Ovary (tissue), 7 donors: ENCODE measurements at regions not wholly inside any gene's neighbourhood (a gene's known extent, or its start where the extent isn't known, plus 50 kb on each side); places are given as distances from the start of the nearest gene placed in this dataset.

Experiments
- DNase-seq, 5 donors: peaks; one replicate each; pipeline ENCODE4 v3.0.0-alpha.2; 2019 to 2020
- H3K27ac ChIP-seq, 2 donors: fragments of 200-600 bp; one replicate each; pipeline versions ENCODE4 v1.5.1 to v1.8.0; 2019 to 2022
- H3K27me3 ChIP-seq: fragments of 200-600 bp; one replicate; pipeline ENCODE4 v1.8.0; 2022
- H3K36me3 ChIP-seq: fragments of 200-600 bp; sonication (generic); one replicate; pipeline ENCODE4 v1.5.1; 2019
- H3K4me1 ChIP-seq: one replicate; pipeline ENCODE4 v1.8.1; 2013; ENCODE audit warnings: mild to moderate bottlenecking, moderate library complexity; ENCODE audit not compliant: insufficient read depth
- H3K4me3 ChIP-seq: fragments of 200-600 bp; sonication (generic); one replicate; pipeline ENCODE4 v1.5.1; 2017
- H3K9me3 ChIP-seq, 2 donors: fragments of 200-600 bp in 1 of 2; sonication (generic) in 1 of 2; one replicate each; pipeline versions ENCODE4 v1.5.1 to v1.8.1; 2013 to 2019; ENCODE audit warnings: mild to moderate bottlenecking in 1 of 2, moderate library complexity in 1 of 2
- CTCF ChIP-seq, 3 donors: fragments of 450-650 bp in 2 of 3; fragments of 200-600 bp in 1 of 3; IDR thresholded peaks; one replicate each; pipeline versions ENCODE4 v1.5.1 to v1.8.0; 2016 to 2022; ENCODE audit warnings: antibody characterized with exemption in 3 of 3, mild to moderate bottlenecking in 1 of 3
- EP300 ChIP-seq: sonication (generic); formaldehyde crosslinking; IDR thresholded peaks from one replicate; pipeline ENCODE4 v1.6.1; 2017; ENCODE audit warnings: antibody characterized with exemption
- POLR2A ChIP-seq: fragments of 450-650 bp; IDR thresholded peaks from one replicate; pipeline ENCODE4 v1.6.1; 2017; ENCODE audit warnings: antibody characterized with exemption, mild to moderate bottlenecking, moderate library complexity
- WGBS, 3 donors: extraction: QIAGEN DNeasy Blood & Tissue Kit in 1 of 3; methylation state at CpG; one replicate each; pipeline versions ENCODE4 v1.1.5 to v1.1.7; 2013 to 2017; 5-methylcytosine and 5-hydroxymethylcytosine counted together
- intact Hi-C, 4 donors: fragments of 100-400 bp; cut with DNase I; formaldehyde crosslinking; loops; one replicate each; pipeline versions ENCODE4 v1.11.0 to v1.15.1; 2022 to 2023
- donor health status: DM: no; HTN: no; CAD: no; lungs with moderate emphysema.
- donor health status: DM: no; HTN: no; CAD: no.
- donor health status: Bipolar disorder and iron deficiency.
- donor health status: DM: no; HTN: no; CAD: no.
- donor health status: DM: yes; HTN: yes; CAD: no.

- Histone ChIP-seq H3K4me3 (no peak overlapping the region), H3K4me1 (no peaks in the 10 kb centered on the region), H3K27ac (no peak overlapping the region), H3K27me3 (no peaks in the 10 kb centered on the region), H3K9me3 (no peaks in the 10 kb centered on the region), H3K36me3 (no peaks in the 10 kb centered on the region)
- TF ChIP-seq POLR2A (no peak), CTCF (IDR thresholded peaks at IDR 0.05) (no peak), EP300 (no peak)
- no peak for DNase-seq
- 70 to 81% (median 80%) methylated on average over 1 of the region's 1 CpG for WGBS, 3 donors
- intact Hi-C loops, result no loop called here
These were observed 170.4 kb downstream of the PTPRC start for GRCh38 chr1:198809247-198809646.

GRCh38 chr1:198811449-198811848, 172.6 kb downstream of the PTPRC start:
- Histone ChIP-seq H3K9me3 (no peaks in the 10 kb centered on the region), H3K36me3 (no peaks in the 10 kb centered on the region), H3K4me1 (no peaks in the 10 kb centered on the region), H3K27me3 (no peaks in the 10 kb centered on the region), H3K27ac (no peak overlapping the region), H3K4me3 (no peak overlapping the region)
- TF ChIP-seq EP300 (no peak), CTCF (IDR thresholded peaks at IDR 0.05) (no peak), POLR2A (no peak)
- DNase-seq, result no peak
- 60 to 65% (median 62%) methylated on average over 3 of the region's 3 CpGs for WGBS, 3 donors
- intact Hi-C loops, result no loop called here

GRCh38 chr1:198823626-198824025, 184.8 kb downstream of the PTPRC start:
- intact Hi-C loops, result no loop called here
- 81 to 89% (median 88%) methylated on average over 1 of the region's 1 CpG for WGBS, 3 donors

GRCh38 chr1:198825254-198825653, 186.4 kb downstream of the PTPRC start:
- intact Hi-C loops, result no loop called here
- WGBS, 3 donors, result 37 to 70% (median 58%) methylated on average over 1 of the region's 1 CpG
- no peak overlapping the region for H3K27ac ChIP-seq

More at GRCh38 chr1:198823626-198824025, 184.8 kb downstream of the PTPRC start:
- Histone ChIP-seq H3K27me3 (no peaks in the 10 kb centered on the region), H3K9me3 (no peaks in the 10 kb centered on the region), H3K4me3 (no peak overlapping the region), H3K27ac (no peak overlapping the region), H3K4me1 (no peaks in the 10 kb centered on the region), H3K36me3 (no peaks in the 10 kb centered on the region)
- no peak for TF ChIP-seq EP300
- no peak for TF ChIP-seq POLR2A
- no peak for TF ChIP-seq CTCF (IDR thresholded peaks at IDR 0.05)
- no peak for DNase-seq

More at GRCh38 chr1:198825254-198825653, 186.4 kb downstream of the PTPRC start:
- TF ChIP-seq EP300 (no peak), CTCF (IDR thresholded peaks at IDR 0.05) (no peak), POLR2A (no peak)
- no peaks in the 10 kb centered on the region for H3K9me3 ChIP-seq
- DNase-seq, result no peak
- no peak overlapping the region for H3K4me3 ChIP-seq
- no peaks in the 10 kb centered on the region for H3K27me3 ChIP-seq
- H3K36me3 ChIP-seq, result no peaks in the 10 kb centered on the region
- no peaks in the 10 kb centered on the region for H3K4me1 ChIP-seq
